GM10266 (cell line): ENCODE measurements at regions not wholly inside any gene's neighbourhood (a gene's known extent, or its start where the extent isn't known, plus 50 kb on each side); places are given as distances from the start of the nearest gene placed in this dataset.

Source experiments
- DNase-seq: peaks from one replicate; pipeline ENCODE4 v3.0.0; 2012; ENCODE audit errors: extremely low spot score
- CTCF ChIP-seq: IDR thresholded peaks from 2 replicates; pipeline ENCODE4 v1.5.1; 2012; ENCODE audit warnings: mild to moderate bottlenecking, low read depth; ENCODE audit not compliant: control insufficient read depth, insufficient read depth; ENCODE audit errors: missing control alignments

GRCh38 chr18:44048435-44048834, 632.3 kb upstream of the SETBP1 start:
- no peak for DNase-seq
- TF ChIP-seq CTCF: no peak

DNA sequence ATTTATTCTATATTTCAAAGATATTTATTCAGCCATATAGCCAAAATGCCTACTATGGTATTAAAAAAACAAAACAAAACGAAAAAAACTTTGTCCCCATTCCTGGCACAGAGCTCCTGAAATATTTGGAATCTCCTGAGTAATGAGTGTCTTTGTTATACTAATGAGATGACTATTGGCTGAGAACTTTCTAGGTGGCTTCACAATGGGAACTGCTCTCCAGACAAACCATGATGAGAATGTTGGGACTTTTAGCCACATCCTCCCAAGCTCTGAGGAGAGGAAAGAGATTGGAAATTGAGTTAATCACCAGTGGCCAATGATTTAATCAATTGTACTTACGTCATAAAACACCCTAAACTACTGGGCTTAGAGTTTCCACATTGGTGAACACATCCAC, 631.8 kb upstream of the SETBP1 start:
- no peak for TF ChIP-seq CTCF
- no peak for DNase-seq

DNA sequence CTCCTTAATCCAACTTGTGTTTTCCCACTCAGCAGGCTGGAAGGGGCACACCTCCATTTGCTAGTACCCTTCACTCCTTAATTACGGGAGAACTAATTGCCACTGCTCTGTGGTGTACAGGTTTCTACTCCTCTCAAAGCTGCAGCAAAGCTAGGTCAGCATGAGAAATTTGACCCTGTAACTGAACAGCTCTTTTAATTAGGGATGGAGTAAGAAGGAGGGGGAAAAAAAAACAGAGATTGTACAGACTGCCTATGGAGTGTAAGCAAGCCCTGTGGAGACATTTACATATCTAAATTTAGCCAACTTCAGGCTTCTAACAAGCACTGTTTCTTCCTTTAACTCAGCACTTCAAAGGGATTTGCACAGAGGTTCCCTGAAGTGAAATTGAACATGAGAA, 629.7 kb upstream of the SETBP1 start:
- DNase-seq: no peak
- no peak for TF ChIP-seq CTCF

- TF ChIP-seq CTCF: no peak
- no peak for DNase-seq
Measured at GRCh38 chr18:44054514-44054913, 626.2 kb upstream of the SETBP1 start.

GRCh38 chr18:44060197-44060596, 620.5 kb upstream of the SETBP1 start:
- no peak for TF ChIP-seq CTCF

DNA sequence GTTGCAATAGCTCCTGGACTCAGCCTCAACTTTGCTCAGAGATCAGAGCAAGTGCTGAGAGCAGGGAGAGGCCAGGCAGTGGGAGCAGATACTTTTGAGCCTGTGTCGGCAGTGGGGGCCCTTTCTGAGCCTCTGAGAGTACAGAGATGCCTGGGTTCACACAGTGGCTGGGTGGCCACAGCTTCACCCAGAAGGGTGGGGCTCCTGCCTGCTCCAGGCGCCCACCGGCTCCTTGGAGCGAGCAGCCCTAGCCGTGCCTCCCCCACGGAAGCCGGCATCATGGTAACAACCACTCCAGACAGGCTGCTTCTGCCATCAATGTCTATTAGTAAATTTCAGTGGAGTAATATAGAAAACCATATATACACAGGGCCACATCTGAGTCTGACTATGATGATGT, 619.2 kb upstream of the SETBP1 start:
- no peak for DNase-seq
- no peak for TF ChIP-seq CTCF

More at GRCh38 chr18:44060197-44060596, 620.5 kb upstream of the SETBP1 start:
- DNase-seq: no peak

DNA sequence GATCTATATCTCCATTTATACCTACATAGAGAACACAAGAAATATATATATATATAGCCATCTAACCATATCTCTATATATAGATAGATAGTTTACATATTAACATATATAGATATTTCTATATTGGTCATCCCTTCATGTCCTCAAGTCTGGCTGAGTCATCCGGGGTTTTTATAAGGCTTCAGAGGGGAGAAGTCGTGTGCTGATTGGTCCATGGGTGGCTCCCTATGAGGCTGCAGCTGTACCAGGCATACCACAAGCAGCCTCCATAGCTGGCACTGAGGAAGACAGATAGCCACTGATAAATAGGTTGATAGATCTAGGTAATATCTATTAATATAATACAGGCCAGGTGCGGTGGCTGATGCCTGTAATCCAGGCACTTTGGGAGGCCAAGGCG, 618.3 kb upstream of the SETBP1 start:
- no peak for DNase-seq
- TF ChIP-seq CTCF: no peak
